Immature natural killer cell (primary cell): ENCODE measurements at regions not wholly inside any gene's neighbourhood (a gene's known extent, or its start where the extent isn't known, plus 50 kb on each side); places are given as distances from the start of the nearest gene placed in this dataset.
"Not testable (repeated sequence)": the region's sequence is repeated elsewhere in the genome, so short reads cannot be mapped to it uniquely, and the experiment has no call there.

Experiments
- DNase-seq, 3 donors: peaks; one replicate each; pipeline ENCODE4 v3.0.0; 2022; ENCODE audit warnings: mixed read lengths in 1 of 3
- H3K27ac Mint-ChIP-seq, 6 donors: one replicate each; pipeline ENCODE4 v1.8.0; 2020; ENCODE audit warnings: mixed read lengths in 6 of 6, mild to moderate bottlenecking in 5 of 6, inconsistent platforms in 4 of 6, moderate library complexity in 3 of 6
- H3K27me3 Mint-ChIP-seq, 3 donors: one replicate each; pipeline ENCODE4 v1.8.0; 2020 to 2021; ENCODE audit warnings: low read depth in 3 of 3, mild to moderate bottlenecking in 3 of 3, mixed read lengths in 3 of 3, moderate library complexity in 3 of 3, inconsistent platforms in 1 of 3
- H3K36me3 Mint-ChIP-seq, 3 donors: one replicate each; pipeline ENCODE4 v1.8.0; 2020; ENCODE audit warnings: mixed read lengths in 3 of 3, inconsistent platforms in 2 of 3, mild to moderate bottlenecking in 2 of 3
- H3K4me1 Mint-ChIP-seq, 2 donors: one replicate each; pipeline ENCODE4 v1.8.0; 2020; ENCODE audit warnings: inconsistent platforms in 2 of 2, mild to moderate bottlenecking in 2 of 2, mixed read lengths in 2 of 2, moderate library complexity in 1 of 2
- H3K4me3 Mint-ChIP-seq, 5 donors: one replicate each; pipeline ENCODE4 v1.8.0; 2020; ENCODE audit warnings: mild to moderate bottlenecking in 5 of 5, mixed read lengths in 5 of 5, inconsistent platforms in 3 of 5, moderate library complexity in 3 of 5
- H3K9me3 Mint-ChIP-seq, 6 donors: one replicate each; pipeline ENCODE4 v1.8.0; 2020; ENCODE audit warnings: mild to moderate bottlenecking in 6 of 6, mixed read lengths in 6 of 6, inconsistent platforms in 4 of 6, moderate library complexity in 3 of 6

GRCh38 chr18:45342166-45342565, 273.1 kb upstream of the SLC14A2 start:
- Mint-ChIP-seq H3K36me3 (no peaks in the 10 kb centered on the region), H3K9me3 (no peaks in the 10 kb centered on the region), H3K4me3 (no peak overlapping the region), H3K27ac (no peak overlapping the region), H3K4me1 (no peaks in the 10 kb centered on the region), H3K27me3 (peaks cover 0 to 7% (median 0%) of the 10 kb centered on the region in 3 donors)
- DNase-seq, result no peak

DNA sequence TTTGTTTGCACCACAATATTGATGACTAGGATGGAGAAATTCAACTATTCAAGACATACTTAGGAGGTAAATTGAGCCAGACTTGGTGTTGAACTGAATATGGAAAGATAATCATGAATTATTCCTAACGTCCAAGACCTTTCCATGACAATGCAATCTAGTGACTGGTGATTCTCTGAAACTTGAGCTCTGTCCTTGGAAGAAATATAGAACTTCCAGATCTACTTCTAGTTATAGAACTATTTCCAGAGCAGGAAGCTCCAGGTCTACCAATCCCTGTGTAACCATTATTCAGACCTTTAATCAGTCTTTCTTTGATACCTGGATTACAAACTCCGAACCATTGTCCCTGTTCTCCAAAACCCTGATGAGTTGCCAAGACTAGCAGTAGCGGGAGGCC, 272.6 kb upstream of the SLC14A2 start:
- no peak overlapping the region for H3K4me3 Mint-ChIP-seq
- H3K4me1 Mint-ChIP-seq, result no peaks in the 10 kb centered on the region
- H3K9me3 Mint-ChIP-seq, result no peaks in the 10 kb centered on the region
- no peak overlapping the region for H3K27ac Mint-ChIP-seq
- DNase-seq, result no peak
- peaks cover 0 to 7% (median 0%) of the 10 kb centered on the region in 3 donors for H3K27me3 Mint-ChIP-seq
- H3K36me3 Mint-ChIP-seq, result no peaks in the 10 kb centered on the region

GRCh38 chr18:45343365-45343764, 271.9 kb upstream of the SLC14A2 start:
- no peak for DNase-seq
- Mint-ChIP-seq H3K4me3 (no peak overlapping the region), H3K36me3 (no peaks in the 10 kb centered on the region), H3K27me3 (peaks cover 0 to 4% (median 0%) of the 10 kb centered on the region in 3 donors), H3K4me1 (no peaks in the 10 kb centered on the region), H3K27ac (no peak overlapping the region), H3K9me3 (no peaks in the 10 kb centered on the region)

GRCh38 chr18:45344680-45345079, 270.6 kb upstream of the SLC14A2 start:
- H3K9me3 Mint-ChIP-seq, DNase-seq, H3K27me3 Mint-ChIP-seq, H3K4me1 Mint-ChIP-seq, H3K4me3 Mint-ChIP-seq, H3K27ac Mint-ChIP-seq, H3K36me3 Mint-ChIP-seq: not testable (repeated sequence)

- H3K4me1 Mint-ChIP-seq, result no peaks in the 10 kb centered on the region
- no peak overlapping the region for H3K4me3 Mint-ChIP-seq
- no peaks in the 10 kb centered on the region for H3K36me3 Mint-ChIP-seq
- H3K27ac Mint-ChIP-seq, result no peak overlapping the region
- no peak for DNase-seq
- peaks cover 0 to 3% (median 0%) of the 10 kb centered on the region in 6 donors for H3K9me3 Mint-ChIP-seq
- peaks cover 0 to 5% (median 4%) of the 10 kb centered on the region in 3 donors for H3K27me3 Mint-ChIP-seq
Observed at GRCh38 chr18:45349019-45349418, 266.3 kb upstream of the SLC14A2 start.

GRCh38 chr18:45349467-45349866, 265.8 kb upstream of the SLC14A2 start:
- H3K4me3 Mint-ChIP-seq, result no peak overlapping the region
- H3K27ac Mint-ChIP-seq, result no peak overlapping the region
- DNase-seq, result no peak
- peaks cover 0 to 5% (median 4%) of the 10 kb centered on the region in 3 donors for H3K27me3 Mint-ChIP-seq
- H3K36me3 Mint-ChIP-seq, result no peaks in the 10 kb centered on the region
- H3K4me1 Mint-ChIP-seq, result no peaks in the 10 kb centered on the region
- peaks cover 0 to 3% (median 0%) of the 10 kb centered on the region in 6 donors for H3K9me3 Mint-ChIP-seq

- no peak for DNase-seq
- Mint-ChIP-seq H3K4me3 (no peak overlapping the region), H3K27ac (no peak overlapping the region), H3K27me3 (peaks cover 0 to 5% (median 2%) of the 10 kb centered on the region in 3 donors), H3K36me3 (no peaks in the 10 kb centered on the region), H3K4me1 (no peaks in the 10 kb centered on the region), H3K9me3 (peaks cover 0 to 3% (median 0%) of the 10 kb centered on the region in 6 donors)
Observed at GRCh38 chr18:45350404-45351156, 264.7 kb upstream of the SLC14A2 start.

GRCh38 chr18:45352874-45353273, 262.4 kb upstream of the SLC14A2 start:
- DNase-seq, result no peak
- Mint-ChIP-seq H3K36me3 (no peaks in the 10 kb centered on the region), H3K9me3 (peaks cover 0 to 3% (median 0%) of the 10 kb centered on the region in 6 donors), H3K4me3 (no peak overlapping the region), H3K27ac (no peak overlapping the region), H3K4me1 (no peaks in the 10 kb centered on the region), H3K27me3 (peaks cover 0 to 5% (median 2%) of the 10 kb centered on the region in 3 donors)

- Mint-ChIP-seq H3K4me3 (no peak overlapping the region), H3K27ac (no peak overlapping the region), H3K36me3 (no peaks in the 10 kb centered on the region), H3K27me3 (peaks cover 0 to 5% (median 2%) of the 10 kb centered on the region in 3 donors), H3K4me1 (no peaks in the 10 kb centered on the region), H3K9me3 (peaks cover 0 to 3% (median 0%) of the 10 kb centered on the region in 6 donors)
- no peak for DNase-seq
Observed at GRCh38 chr18:45353530-45353929, 261.7 kb upstream of the SLC14A2 start.

- Mint-ChIP-seq H3K36me3 (no peaks in the 10 kb centered on the region), H3K4me3 (no peak overlapping the region), H3K4me1 (no peaks in the 10 kb centered on the region), H3K27me3 (peaks cover 0 to 7% (median 2%) of the 10 kb centered on the region in 3 donors), H3K9me3 (peaks cover 0 to 3% (median 0%) of the 10 kb centered on the region in 6 donors), H3K27ac (no peak overlapping the region)
- DNase-seq, result no peak
Observed at GRCh38 chr18:45355944-45356520, 259.2 kb upstream of the SLC14A2 start.

GRCh38 chr18:45357686-45358470, 257.4 kb upstream of the SLC14A2 start:
- H3K4me3 Mint-ChIP-seq, result no peak overlapping the region
- no peak overlapping the region for H3K27ac Mint-ChIP-seq
- H3K4me1 Mint-ChIP-seq, result no peaks in the 10 kb centered on the region
- H3K36me3 Mint-ChIP-seq, result no peaks in the 10 kb centered on the region
- DNase-seq, result no peak
- H3K9me3 Mint-ChIP-seq, result no peaks in the 10 kb centered on the region
- peaks cover 0 to 11% (median 0%) of the 10 kb centered on the region in 3 donors for H3K27me3 Mint-ChIP-seq

GRCh38 chr18:45359275-45360009, 255.8 kb upstream of the SLC14A2 start:
- Mint-ChIP-seq H3K9me3 (no peaks in the 10 kb centered on the region), H3K36me3 (no peaks in the 10 kb centered on the region), H3K4me1 (no peaks in the 10 kb centered on the region), H3K4me3 (no peak overlapping the region), H3K27ac (no peak overlapping the region), H3K27me3 (peaks cover 3 to 9% (median 6%) of the 10 kb centered on the region in 3 donors)
- DNase-seq, result no peak

GRCh38 chr18:45361125-45361851, 254.0 kb upstream of the SLC14A2 start:
- Mint-ChIP-seq H3K36me3 (no peaks in the 10 kb centered on the region), H3K27me3 (peaks cover 3 to 9% (median 6%) of the 10 kb centered on the region in 3 donors), H3K4me1 (no peaks in the 10 kb centered on the region), H3K27ac (no peak overlapping the region), H3K4me3 (no peak overlapping the region), H3K9me3 (no peaks in the 10 kb centered on the region)
- no peak for DNase-seq
